AG04450 (cell line): ENCODE measurements at regions not wholly inside any gene's neighbourhood (a gene's known extent, or its start where the extent isn't known, plus 50 kb on each side); places are given as distances from the start of the nearest gene placed in this dataset.

Experiments
- CTCF ChIA-PET: fragments of 300-600, 350-600 bp; formaldehyde crosslinking; extraction: SDS; loops from one replicate; lab custom pipeline; 2022; ENCODE audit warnings: antibody characterized with exemption, inconsistent platforms; lab: Charles Lee
- POLR2A ChIA-PET: fragments of 350-600 bp; formaldehyde crosslinking; extraction: SDS; loops from one replicate; lab custom pipeline; 2021; ENCODE audit warnings: antibody characterized with exemption, inconsistent platforms; lab: Yijun Ruan, JAX
- DNase-seq: peaks from one replicate; pipeline ENCODE4 v3.0.0-alpha.2; 2011; ENCODE audit warnings: low read depth, low spot score
- H3K27ac ChIP-seq: one replicate; pipeline ENCODE4 v1.5.1; 2012; ENCODE audit warnings: low read depth, low read length, control low read depth
- H3K27me3 ChIP-seq: one replicate; pipeline ENCODE4 v1.6.0; 2012; ENCODE audit warnings: low read length; ENCODE audit not compliant: control insufficient read depth, insufficient read depth
- H3K4me3 ChIP-seq: 2 replicates; pipeline ENCODE4 v1.5.1; 2011; ENCODE audit warnings: mild to moderate bottlenecking, low read depth, low read length, control low read depth
- H3K9me3 ChIP-seq: 2 replicates; pipeline ENCODE4 v1.5.1; 2012; ENCODE audit warnings: low read length; ENCODE audit not compliant: control insufficient read depth, insufficient read depth
- TF ChIP-seq, protein P1 (sequence below): IDR thresholded peaks from 2 replicates; pipeline ENCODE4 v1.5.1; 2011; ENCODE audit warnings: low read depth, low read length, control low read depth, inconsistent platforms

DNA sequence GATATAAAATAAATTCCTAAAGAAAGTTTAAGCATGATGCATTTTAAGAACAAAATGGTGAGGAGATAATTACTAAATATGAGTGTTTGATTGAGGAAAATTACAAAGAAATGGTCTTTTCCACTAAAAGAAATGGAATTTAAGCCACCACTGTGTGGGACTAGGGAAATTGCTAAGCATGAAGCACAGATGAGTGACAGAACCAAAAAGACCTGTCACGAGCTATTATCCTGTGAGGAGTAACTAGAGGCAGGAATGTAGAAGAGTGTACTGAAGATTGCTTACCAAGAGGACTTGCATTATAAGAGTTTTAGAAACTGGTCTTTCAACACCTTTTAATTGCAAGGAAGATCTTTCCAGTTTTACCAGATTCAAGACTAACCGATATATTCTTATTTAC, 193.6 kb upstream of the PRR16 start:
- TF ChIP-seq, protein P1, sequence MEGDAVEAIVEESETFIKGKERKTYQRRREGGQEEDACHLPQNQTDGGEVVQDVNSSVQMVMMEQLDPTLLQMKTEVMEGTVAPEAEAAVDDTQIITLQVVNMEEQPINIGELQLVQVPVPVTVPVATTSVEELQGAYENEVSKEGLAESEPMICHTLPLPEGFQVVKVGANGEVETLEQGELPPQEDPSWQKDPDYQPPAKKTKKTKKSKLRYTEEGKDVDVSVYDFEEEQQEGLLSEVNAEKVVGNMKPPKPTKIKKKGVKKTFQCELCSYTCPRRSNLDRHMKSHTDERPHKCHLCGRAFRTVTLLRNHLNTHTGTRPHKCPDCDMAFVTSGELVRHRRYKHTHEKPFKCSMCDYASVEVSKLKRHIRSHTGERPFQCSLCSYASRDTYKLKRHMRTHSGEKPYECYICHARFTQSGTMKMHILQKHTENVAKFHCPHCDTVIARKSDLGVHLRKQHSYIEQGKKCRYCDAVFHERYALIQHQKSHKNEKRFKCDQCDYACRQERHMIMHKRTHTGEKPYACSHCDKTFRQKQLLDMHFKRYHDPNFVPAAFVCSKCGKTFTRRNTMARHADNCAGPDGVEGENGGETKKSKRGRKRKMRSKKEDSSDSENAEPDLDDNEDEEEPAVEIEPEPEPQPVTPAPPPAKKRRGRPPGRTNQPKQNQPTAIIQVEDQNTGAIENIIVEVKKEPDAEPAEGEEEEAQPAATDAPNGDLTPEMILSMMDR = no peak
- no peak for DNase-seq
- Histone ChIP-seq H3K9me3 (no peaks in the 10 kb centered on the region), H3K4me3 (no peak overlapping the region), H3K27me3 (no peaks in the 10 kb centered on the region), H3K27ac (no peak overlapping the region)
- CTCF ChIA-PET = no interaction called here
- POLR2A ChIA-PET = no interaction called here

DNA sequence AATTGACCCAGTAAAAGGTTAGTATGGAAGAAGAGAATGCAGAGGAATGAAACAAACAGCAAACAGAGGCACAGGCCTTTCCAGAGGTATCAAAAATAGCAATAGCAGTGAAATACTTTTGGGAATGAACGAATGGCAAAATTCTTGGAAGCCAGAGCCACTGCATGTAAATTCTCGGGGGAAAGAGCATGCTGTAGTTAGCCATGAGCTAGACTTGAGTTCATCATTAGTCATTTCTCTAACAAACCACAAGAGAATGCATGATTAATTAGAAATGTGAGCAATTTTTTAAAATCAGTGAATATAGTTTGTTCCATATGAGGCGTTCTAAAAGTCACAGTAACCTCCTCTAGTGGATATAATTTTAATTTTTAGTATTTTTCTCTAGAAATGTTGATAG, 170.3 kb upstream of the PRR16 start:
- TF ChIP-seq, protein P1 = no peak
- POLR2A ChIA-PET = no interaction called here
- no peak for DNase-seq
- Histone ChIP-seq H3K27me3 (no peaks in the 10 kb centered on the region), H3K4me3 (no peak overlapping the region), H3K9me3 (no peaks in the 10 kb centered on the region), H3K27ac (no peak overlapping the region)
- CTCF ChIA-PET = no interaction called here

DNA sequence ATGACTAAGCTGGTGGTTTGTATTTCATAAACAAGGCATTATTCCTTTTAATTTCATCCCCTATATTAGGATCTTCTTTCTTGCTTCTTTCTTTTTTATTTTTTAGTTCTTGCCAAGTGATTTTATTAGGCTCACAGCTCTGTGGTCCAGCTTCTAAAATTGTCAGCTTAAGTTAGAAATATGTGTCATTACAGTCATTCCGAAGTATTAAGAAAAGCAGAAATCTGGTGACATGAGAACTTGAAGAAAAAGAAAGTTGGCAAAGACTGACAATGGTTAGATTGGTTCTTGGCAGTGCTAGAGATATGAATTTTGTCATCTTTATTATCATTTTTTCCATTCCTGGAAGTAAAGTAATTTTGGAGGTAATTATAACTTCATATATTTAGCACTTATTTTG, 166.5 kb upstream of the PRR16 start:
- DNase-seq = no peak

DNA sequence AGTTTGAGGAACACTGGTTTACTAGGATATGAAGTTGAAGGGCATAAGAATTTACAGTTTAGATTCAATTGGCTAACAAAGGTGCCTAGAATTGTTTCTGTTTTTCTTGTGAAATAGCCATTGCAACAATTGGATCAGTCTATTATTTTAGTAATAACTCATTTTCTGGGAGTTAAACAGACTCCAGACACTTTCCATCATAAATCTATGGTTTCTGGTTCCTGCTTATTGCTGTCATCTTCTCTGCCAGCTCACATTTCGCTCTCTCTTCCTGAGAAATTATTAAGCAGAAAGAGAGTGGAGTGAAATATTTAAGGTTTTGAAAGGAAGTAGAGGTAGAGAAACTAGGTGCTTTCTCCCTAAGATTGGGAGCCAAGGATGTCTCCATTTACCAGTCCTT, 165.1 kb upstream of the PRR16 start:
- Histone ChIP-seq H3K4me3 (no peak overlapping the region), H3K27ac (no peak overlapping the region), H3K27me3 (no peaks in the 10 kb centered on the region), H3K9me3 (no peaks in the 10 kb centered on the region)
- TF ChIP-seq, protein P1 = no peak
- POLR2A ChIA-PET = no interaction called here
- CTCF ChIA-PET = interaction anchor here (1.2 kb wide), 1 partner anchor 28 kb away, joined by 3 read pairs; no protein-coding TSS in a partner anchor
- DNase-seq = no peak

More for the DNA sequence above, 166.5 kb upstream of the PRR16 start:
- ChIA-PET POLR2A (no interaction called here), CTCF (no interaction called here)
- H3K27me3 ChIP-seq = no peaks in the 10 kb centered on the region
- no peak overlapping the region for H3K27ac ChIP-seq
- TF ChIP-seq, protein P1 = no peak
- no peak overlapping the region for H3K4me3 ChIP-seq
- H3K9me3 ChIP-seq = no peaks in the 10 kb centered on the region

DNA sequence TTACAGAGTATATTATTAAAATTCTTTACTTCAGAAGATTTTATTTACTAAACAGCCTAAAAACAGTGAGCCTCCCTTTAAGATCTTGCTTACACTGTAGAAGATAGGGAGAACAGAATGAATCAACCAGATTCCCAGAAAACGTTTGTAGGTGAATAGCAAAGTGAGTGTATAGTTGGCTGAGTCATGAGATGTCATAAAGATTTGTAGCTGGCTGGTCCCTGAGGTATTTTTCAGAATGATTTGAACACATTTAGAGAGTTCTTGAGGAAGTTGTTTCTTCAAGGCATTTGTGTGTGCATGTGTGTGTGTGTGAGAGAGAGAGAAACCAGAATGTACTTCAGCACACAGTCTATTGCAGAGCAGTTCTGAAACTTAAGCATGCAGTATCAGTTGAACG, 159.4 kb upstream of the PRR16 start:
- TF ChIP-seq, protein P1 = no peak
- Histone ChIP-seq H3K9me3 (no peaks in the 10 kb centered on the region), H3K27ac (no peak overlapping the region), H3K27me3 (no peaks in the 10 kb centered on the region), H3K4me3 (no peak overlapping the region)
- ChIA-PET POLR2A (no interaction called here), CTCF (no interaction called here)
- DNase-seq = no peak
